HG03521 (cell line): ENCODE measurements at regions not wholly inside any gene's neighbourhood (a gene's known extent, or its start where the extent isn't known, plus 50 kb on each side); places are given as distances from the start of the nearest gene placed in this dataset.
"Not testable (repeated sequence)": the region's sequence is repeated elsewhere in the genome, so short reads cannot be mapped to it uniquely, and the experiment has no call there.

Experiments used
- ATAC-seq: cut with Tn5 transposase; IDR thresholded peaks from one replicate; pipeline ENCODE4 v1.9.1; 2021; ENCODE audit warnings: mild to moderate bottlenecking, moderate library complexity; ENCODE audit not compliant: unreplicated experiment

- ATAC-seq: no peak
Observed at GRCh38 chr4:86523333-86523732, 70.8 kb upstream of the PTPN13 start.

GRCh38 chr4:86527713-86528112 is 66.4 kb upstream of the PTPN13 start:
- not testable (repeated sequence) for ATAC-seq

- no peak for ATAC-seq
Observed at GRCh38 chr4:86529436-86529835, 64.7 kb upstream of the PTPN13 start.

GRCh38 chr4:86530183-86530582 is 63.9 kb upstream of the PTPN13 start:
- ATAC-seq: no peak

- ATAC-seq: no peak
Observed at GRCh38 chr4:86531440-86531839, 62.7 kb upstream of the PTPN13 start.

GRCh38 chr4:86532851-86533250 is 61.3 kb upstream of the PTPN13 start:
- ATAC-seq: no peak

- no peak for ATAC-seq
Observed at GRCh38 chr4:86536151-86536550, 58.0 kb upstream of the PTPN13 start.

- ATAC-seq: no peak
Observed at GRCh38 chr4:86542319-86543027, 51.6 kb upstream of the PTPN13 start.

- no peak for ATAC-seq
Observed at GRCh38 chr4:86543080-86543479, 51.0 kb upstream of the PTPN13 start.

GRCh38 chr4:86543560-86544309 is 50.4 kb upstream of the PTPN13 start:
- ATAC-seq: no peak

GRCh38 chr4:86544310-86544966 is 49.7 kb upstream of the PTPN13 start:
- peak; percentile 82 for ATAC-seq
